ENCODE measurements at regions not wholly inside any gene's neighbourhood (a gene's known extent, or its start where the extent isn't known, plus 50 kb on each side); places are given as distances from the start of the nearest gene placed in this dataset.
A peak's percentile ranks its signal among the peaks of the same experiment; 100 is the strongest.
"Not testable (repeated sequence)": the region's sequence is repeated elsewhere in the genome, so short reads cannot be mapped to it uniquely, and the experiment has no call there.

DNA sequence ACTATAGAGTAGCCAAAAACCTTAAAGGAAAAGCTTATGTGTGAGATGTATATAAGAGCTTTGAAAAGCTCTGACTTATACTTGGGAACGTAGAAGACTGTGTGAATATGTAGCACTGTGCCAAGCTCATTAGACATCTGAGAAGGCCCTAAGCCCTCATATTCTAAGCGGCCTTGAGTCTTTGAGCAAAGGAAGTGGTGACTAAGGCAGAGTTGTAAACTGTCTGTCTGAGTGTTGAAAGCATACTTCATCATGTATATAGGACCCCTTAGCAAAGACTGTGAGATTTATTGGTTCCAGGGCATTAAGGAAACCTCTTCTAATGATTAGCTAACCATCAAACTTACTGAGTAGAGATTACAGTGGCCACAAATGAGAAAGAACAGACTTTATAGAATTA lies 153.3 kb upstream of the LYPLAL1 start:
- FAIRE-seq: no peak

DNA sequence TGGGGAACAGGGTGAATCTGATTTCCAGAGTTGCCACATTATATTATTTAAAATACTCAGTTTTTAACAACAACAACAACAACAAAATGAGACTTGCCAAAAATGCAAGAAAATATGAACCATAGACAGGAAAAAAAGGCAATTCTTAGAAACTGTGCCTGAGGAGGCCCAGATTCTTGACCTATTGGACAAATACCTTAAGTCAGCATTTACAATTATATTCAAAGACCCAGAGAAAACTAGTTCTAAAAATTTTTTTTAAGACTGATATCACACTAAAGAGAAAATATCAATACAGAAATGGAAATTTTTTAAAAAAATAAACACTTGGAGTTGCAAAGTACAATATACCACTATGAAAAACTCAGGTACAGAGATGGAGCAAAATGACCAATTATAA lies 152.8 kb upstream of the LYPLAL1 start:
- no peak for FAIRE-seq

DNA sequence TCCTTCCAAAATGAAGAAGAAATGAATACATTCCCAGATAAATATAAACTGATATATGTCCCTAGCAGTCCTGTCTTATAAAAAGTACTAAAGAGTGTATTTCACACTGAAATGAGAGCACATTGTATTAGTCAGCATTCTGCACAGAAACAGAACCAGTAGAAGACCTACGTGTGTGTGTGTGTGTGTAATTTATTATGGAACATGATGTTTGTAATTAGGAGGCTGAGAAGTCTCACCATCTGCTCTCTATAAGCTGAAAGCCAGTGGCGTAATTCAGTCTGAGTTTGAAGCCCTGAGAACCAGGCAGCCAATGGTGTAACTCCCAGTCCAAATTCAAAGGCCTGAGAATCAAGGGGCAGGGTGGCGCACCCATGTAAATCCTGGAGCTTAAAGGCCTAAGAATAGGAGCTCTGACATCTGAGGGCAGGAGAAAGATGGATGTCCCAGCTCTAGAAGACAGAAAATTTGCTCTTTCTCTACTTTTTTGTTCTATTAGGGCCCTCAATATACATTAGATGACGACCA lies 146.5 kb upstream of the LYPLAL1 start:
- FAIRE-seq: no peak

DNA sequence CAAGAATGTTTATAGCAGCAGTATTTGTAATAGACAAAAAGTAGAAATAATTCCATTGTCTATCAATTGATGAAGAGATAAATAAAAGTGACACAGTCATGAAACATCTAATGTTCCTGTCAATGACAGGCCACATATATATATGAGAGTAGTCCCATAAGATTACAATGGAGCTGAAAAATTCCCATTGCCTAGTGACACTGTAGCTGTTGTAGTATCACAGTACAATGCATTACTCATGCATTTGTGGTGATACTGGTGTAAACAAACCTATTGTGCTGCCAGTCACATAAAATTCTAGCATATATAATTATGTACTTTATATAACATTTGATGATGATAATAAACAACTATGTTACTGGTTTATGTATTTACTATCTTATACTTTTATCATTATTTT lies 141.9 kb upstream of the LYPLAL1 start:
- FAIRE-seq: no peak

DNA sequence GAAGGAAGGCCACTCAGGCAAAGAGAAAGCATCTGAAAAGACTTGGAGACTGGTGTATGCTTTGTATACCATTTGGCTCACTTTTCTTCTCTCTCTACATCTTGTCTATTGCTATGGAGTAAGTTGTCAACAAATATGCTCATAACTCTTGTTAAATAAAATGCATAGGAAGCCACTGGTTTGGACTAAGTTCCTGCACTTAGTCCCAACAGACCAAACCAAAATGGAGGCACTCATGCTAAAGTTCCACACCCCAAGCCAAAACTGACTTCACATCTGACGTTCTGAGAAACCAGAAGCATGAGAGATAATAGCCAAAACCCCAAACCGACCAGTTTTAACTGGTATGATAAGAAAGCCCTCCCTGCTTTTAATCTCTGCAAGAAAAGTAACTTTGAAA lies 135.3 kb upstream of the LYPLAL1 start:
- FAIRE-seq: no peak

DNA sequence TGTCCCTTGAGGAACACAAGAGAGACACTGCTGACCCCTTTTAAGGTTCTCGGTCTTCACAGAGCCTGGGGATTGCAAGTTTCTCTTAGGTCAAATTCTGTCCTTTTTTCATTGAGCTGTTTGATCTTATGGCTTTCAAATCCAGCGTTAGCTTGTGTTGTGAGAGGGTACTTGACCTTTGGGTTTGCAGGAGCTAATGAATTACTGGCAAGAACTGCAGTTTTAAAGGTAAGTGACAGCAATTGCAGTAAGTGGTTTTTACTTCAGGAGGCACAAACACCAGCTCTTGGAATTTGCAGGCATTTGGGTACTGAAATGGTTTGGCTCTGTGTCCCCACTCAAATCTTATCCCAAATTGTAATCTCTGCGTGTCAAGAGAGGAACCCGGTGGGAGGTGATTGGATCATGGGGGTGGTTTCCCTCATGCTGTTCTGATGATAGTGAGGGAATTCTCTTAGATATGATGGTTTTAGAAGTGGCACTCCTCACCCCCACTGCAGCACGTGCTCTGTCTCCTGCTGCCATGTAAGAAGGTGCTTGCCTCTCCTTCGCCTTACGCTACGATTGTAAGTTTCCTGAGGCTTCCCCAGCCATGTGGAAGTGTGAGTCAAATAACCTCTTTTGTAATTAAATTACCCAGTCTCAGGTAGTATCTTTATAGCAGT lies 134.5 kb upstream of the LYPLAL1 start:
- FAIRE-seq: no peak

DNA sequence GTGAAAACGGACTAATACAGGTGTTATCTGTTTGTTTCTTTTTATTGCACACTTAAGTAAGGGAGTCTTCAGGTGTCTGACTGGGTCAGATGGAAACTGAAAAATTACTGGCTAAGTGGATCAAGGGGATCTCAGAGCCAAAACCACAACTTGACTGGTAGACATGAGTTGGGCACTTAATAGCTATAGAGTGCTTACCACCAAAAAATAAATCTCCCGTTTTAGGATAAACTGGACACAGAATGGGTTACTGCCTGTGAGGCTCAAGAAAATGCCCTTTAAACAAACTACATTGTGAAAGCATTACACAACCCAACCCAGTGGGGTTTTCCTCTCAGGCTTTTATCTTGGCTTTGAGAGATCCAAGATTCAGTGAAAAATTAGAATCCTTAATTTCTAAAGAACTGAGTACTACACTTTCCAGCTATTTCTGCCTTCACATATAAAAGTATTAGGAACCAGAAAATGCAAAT lies 134.0 kb upstream of the LYPLAL1 start:
- FAIRE-seq: no peak

DNA sequence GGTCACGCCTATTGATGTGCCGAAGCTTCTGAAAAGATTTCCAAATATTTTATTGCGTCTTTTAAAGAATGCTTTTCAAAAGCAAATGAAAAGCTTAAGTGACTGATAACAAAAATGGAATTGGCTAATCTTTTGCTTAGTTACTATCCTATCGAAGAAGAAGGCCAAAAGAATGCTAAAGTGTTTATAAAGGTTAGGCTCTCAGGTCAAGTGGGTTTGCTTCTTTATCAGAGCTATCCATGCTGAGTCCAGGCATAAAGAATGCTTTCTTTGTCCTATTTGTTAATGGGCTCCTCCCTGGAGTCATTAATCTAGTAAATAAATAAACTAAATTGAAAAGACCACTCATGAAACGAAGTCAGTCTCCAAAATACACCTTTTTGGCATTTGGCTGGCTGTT lies 133.4 kb upstream of the LYPLAL1 start:
- FAIRE-seq: no peak

DNA sequence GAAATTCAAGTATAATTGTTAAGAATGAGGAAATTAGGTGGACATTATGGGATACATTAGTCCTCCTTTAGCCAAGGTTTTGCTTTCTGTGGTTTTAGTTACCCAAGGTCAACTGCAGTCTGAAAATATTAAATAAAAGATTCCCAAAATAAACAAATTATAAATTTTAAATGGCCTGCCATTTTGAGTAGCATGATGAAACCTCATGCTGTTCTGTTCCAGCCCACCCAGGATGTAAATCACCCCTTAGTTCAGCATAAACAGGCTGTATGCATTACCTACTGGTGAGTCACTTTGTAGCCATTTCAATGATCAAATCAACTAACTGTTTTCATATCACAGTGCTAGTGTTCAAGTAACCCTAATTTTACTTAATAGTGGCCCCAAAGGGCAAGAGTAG lies 132.5 kb upstream of the LYPLAL1 start:
- FAIRE-seq: no peak

DNA sequence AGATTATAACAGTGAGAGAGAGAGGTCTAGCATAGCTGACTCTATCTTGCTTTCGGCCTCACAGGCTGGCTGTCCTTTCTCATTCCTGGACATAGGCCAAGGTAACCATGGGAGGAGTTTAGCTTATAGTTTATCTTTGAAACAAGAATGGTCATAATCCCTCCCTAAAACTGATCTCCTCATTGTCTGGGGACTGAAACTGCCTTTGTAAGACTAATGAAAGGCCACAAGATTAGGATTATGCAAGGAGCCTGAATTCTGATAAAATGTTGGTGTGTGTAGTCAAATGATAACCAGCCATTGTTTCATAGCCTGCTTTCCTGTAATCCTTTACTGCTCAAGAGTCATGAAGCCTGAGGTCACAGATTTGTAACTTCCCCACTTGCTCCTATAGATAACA lies 131.9 kb upstream of the LYPLAL1 start:
- FAIRE-seq: no peak

DNA sequence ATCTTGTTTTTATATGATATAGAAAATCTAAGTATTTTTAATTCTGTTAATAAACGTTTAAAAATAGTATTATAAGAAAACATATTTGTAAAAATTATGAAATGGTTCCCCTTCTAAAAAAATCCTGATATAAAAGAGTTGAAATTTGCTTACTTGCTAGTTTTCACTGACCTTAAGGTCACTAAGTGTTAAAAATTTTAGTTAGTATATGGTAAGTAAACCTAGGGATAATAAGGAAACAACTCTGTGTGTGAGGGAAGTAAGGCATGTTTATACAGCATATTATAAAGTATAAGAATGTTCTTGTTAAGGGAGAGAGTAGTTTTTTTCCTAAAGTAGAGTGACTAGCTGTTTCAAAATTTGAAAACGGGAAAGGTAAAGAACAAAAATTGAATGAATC lies 130.9 kb upstream of the LYPLAL1 start:
- FAIRE-seq: no peak

DNA sequence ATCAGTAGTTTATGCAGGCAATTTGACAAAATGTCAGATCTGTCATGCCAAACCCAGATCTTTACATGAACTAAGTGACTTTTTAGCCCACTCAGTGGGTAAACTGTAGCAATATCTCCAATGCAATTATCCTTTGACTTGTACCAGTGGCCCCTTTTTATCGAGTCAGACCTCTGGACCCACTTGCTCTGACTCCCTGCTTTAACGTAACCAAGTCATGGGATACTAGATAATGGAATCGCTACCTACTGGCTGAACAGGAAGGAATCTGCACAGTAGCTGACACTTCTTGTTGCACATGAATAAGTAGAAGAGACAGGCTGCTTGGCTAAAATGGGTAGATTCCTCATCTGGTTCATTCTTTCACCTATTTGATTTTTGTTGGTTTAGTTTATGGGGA lies 128.4 kb upstream of the LYPLAL1 start:
- FAIRE-seq: no peak

DNA sequence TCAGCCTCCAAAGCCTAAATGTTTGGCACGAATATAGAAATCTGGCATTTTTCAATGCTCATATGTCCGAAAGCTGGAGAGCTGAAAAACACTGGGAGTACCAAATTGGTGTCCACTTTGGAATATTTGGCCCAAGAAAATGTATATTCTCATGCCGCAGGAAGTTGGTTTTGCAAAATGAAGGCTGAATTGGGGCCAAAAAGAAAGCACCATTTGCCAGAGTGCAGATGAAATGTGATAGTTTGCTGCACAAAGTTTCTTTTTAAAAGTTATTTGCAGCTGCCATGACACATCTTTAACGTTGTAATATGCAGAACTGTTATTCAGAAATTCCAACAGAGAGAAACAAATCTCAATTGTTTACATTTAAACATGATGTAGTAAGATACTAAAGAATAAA lies 124.2 kb upstream of the LYPLAL1 start:
- FAIRE-seq: no peak

DNA sequence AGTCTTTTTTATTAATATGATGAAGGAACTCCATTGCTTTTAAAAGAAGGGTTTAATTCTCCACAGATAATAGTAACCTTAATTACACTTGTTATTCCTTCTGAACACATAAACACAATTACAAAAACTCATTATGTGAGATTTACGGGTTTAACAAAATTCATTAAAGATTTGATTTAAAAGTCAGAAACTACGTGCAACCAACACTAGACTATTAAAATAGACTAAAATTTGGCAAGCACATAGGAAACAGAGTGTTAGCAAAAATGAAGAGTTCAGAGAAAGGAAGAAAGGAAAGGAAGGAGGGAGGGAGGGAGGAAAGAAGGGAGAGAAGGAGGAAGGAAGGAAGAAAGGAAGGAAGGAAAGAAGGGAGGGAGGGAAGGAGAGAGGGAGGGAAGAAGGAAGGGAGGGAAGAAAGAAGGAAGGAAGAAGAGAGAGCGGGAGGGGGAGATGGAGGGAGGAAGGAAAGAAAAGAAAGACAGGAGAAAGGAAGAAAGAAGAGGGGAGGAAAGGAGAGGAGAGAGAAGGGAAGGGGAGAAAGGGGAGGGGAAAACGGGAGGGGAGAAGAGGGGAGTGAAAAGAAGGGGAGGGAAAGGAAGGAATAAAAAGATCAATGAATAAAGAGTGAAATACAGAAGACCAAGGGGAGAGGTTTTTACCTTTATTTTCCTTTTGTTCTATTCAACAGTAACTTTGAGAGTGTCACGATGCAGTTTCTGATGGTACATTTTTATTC lies 123.4 kb upstream of the LYPLAL1 start:
- FAIRE-seq: peak; percentile 35

DNA sequence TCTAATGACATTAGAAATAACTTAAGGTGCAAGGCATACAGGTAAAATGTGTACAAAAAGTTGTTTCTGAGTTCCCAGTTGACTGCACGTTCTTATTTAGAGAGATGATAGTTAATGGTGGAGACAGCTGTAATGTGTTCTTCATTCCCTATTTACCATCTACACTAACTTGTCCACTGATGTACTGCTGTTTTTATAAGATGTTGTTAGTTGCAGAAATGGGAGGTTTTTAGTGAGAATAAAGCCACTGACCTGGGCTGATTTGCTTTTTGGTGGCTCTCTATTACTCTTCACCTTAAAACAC lies 122.9 kb upstream of the LYPLAL1 start:
- no peak for FAIRE-seq

DNA sequence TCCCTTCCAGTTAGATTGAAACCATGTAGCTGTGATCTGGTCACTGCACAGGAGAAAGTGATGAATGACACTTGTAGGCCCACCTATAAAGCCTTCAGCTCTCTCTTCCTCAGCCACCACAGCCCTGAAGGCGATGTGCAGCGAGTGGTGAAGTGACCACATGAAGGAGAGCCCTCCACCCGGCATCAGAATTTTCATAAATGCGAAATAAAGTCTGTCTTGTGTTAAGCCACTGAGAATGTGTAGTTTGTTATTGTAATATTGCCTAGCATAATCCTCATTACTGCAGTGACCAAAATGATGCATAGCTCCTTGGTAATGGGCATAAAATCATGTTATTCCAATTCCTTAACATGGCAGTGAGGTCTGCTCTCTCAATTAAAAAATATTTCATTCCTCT lies 122.1 kb upstream of the LYPLAL1 start:
- no peak for FAIRE-seq

DNA sequence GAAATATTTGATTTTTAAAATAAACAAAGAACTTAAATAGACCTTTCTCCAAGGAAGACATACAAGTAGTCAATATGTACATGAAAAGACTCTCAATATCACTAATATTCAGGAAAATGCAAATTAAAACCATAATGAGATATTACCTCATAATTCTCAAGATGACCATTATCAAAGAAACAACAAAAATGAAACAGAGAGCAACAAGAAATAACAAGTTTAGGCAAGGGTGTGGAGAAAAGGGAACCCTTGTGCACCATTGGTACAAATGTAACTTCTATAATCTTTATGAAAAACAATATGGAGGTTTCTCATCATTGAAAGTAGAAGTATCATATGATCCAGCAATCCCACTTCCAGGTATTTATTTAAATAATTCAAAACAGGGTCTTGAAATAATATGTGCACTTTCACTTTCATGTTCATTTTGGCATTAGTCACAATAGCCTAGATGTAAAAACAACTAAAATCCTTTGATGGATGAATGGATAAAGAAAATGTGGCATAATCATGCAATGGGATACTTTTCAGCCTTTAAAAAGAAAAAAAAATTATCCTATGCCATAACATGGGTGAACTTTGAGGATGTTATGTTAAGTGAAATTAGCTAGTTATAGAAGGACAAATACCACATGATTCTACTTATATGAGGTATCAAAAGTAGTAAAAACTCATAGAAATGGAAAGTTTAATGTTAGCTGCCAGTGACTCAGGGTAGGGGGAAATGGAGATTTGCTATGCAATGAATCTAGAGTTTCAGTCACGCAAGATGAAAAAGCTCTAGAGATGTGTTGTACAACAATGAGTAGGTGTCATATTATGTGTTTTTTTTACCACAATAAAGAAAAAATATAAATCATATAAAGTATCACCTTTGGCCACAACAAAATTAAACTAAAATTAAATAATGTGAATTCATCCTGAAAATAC lies 114.5 kb upstream of the LYPLAL1 start:
- FAIRE-seq: no peak

DNA sequence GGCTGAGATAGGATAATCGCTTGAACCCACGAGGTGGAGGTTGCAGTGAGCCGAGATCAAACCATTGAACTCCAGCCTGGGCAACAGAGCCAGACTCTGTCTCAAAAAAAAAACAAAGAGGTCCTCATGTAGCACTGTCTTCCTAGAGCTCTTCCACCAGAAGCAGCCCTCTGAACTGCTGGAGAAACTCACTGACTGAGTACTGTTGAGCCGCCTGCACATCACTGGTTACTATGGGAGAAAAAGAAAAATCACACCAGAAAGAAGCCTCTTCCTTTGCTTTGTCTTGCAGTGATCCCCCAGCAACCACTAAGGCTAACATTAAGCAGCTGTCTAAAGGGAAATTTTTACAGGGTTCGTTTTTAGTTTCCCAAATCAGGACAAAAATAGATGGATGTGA lies 112.9 kb upstream of the LYPLAL1 start:
- no peak for FAIRE-seq

DNA sequence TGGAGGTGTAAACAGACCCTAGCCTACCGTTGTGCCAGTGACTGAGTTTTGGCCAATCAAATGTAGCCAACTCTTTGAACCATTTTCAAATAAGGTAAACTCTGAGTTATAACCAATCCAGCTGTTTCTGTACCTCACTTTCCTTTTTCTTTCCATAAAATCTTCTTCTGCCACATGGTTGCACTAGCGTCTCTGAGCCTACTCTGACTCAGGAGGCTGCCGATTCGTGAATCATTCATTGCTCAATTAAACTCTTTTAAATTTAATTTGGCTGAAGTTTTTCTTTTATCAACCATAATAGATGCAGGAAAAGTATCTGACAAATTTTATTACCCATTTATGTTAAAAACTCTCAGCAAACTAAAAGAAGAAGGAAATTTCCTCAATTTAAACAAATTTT lies 111.5 kb upstream of the LYPLAL1 start:
- FAIRE-seq: no peak

DNA sequence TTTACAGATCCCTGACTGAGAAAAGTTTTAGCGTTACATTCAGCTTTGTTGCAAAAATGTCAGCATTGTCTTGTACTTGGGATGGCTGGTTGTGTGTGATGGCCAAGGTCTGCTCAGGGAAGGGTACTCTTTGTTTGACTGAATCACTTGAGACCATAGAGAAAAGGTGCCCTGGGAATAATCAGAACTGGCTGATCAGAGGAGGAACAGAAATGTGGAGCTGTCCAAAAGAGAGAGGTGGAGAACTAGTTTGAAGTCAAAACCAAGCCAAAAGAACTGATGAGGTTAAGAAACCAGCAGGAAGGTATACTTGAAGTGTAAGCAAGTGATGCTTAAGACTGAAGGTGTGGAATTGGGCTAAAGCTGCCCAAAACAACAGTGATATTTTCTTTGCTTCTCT lies 107.6 kb upstream of the LYPLAL1 start:
- FAIRE-seq: no peak

DNA sequence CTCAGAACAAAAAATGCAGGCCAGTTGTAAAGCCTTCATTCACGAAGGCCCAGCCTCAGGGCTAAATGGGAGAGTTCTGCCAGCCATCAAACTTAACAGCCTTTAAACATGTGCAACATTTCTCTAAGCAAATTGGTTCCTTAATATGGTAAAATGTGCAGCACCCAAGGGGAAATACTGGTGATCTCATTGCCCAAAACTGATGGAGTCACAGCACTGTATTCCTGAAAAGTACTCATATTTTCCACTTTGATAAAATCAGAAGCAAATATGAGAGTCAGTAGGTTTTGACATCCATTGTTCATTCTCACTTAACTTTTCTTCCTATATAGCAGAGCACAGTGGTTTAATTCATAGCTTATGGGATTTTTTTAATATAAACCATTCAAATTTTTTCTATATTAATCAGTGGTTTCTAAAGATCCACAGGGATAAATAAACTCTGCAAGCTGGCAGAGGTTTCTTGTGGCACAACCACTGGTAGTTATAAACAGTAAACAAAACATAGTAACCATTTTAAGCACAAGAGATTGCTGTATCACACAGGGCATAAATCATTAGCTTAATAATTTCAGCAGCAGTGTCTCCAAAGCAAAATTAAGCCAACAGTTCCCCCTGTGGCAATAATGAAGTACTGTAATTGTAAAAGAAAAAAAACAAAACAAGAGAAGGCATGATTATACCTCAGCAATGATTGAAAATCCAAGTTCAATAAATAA lies 106.9 kb upstream of the LYPLAL1 start:
- FAIRE-seq: peak; percentile 39

DNA sequence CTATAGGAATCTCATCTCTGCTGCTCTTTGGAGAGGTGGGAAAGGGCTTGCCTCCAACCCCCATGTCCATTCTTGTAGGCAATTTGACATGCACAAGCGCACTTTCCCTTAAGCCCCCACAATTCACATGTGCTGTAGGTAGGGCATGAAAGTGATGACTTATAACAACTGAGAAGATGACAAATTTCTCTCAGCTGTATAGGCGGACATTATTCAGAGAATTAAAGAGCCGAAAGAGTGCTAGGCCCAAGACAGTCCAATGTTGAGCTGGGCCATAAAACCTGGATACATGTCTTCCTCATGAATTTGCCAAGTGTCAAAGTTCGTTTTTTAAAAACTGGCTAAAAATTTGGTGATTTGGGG lies 106.3 kb upstream of the LYPLAL1 start:
- FAIRE-seq: no peak

DNA sequence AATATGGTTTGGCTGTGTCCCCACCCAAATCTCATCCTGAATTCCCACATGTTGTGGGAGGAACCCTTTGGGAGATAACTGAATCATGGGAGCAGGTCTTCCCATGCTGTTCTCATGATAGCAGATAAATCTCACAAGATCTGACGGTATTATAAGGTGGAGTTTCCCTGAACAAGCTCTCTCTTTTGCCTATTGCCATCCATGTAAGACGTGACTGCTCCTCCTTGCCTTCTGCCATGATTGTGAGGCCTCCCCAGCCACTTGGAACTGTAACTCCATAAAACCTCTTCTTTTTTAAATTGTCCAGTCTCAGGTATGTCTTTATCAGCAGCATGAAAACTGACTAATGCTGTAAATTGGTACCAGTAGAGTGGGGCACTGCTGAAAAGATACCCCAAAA lies 103.3 kb upstream of the LYPLAL1 start:
- not testable (repeated sequence) for FAIRE-seq

Data from endometrium (tissue), 2 donors.